ENCODE measurements at regions not wholly inside any gene's neighbourhood (a gene's known extent, or its start where the extent isn't known, plus 50 kb on each side); places are given as distances from the start of the nearest gene placed in this dataset.
"Not testable (repeated sequence)": the region's sequence is repeated elsewhere in the genome, so short reads cannot be mapped to it uniquely, and the experiment has no call there.

- Histone ChIP-seq H3K27ac (no peak overlapping the region), H3K36me3 (replicated peaks) (no peaks in the 10 kb centered on the region), H3K27me3 (replicated peaks) (no peaks in the 10 kb centered on the region), H3K4me3 (ENCODE audit: low read depth, low read length) (no peak overlapping the region)
- in situ Hi-C loops (cut with HindIII; ENCODE audit: low pct_ligation_motif_present, low sequenced_read_pairs) = no loop called here
- DNase-seq = no peak
- TF ChIP-seq CTCF (IDR thresholded peaks at IDR 0.05; ENCODE audit: low read depth, low read length, missing control alignments) = no peak
These were observed 135.1 kb downstream of the SLC25A46 start for GRCh38 chr5:110873773-110874437.

- H3K36me3 ChIP-seq (replicated peaks); in situ Hi-C loops (cut with HindIII; ENCODE audit: low pct_ligation_motif_present, low sequenced_read_pairs); DNase-seq; H3K27me3 ChIP-seq (replicated peaks); H3K4me3 ChIP-seq (ENCODE audit: low read depth, low read length); H3K27ac ChIP-seq: not testable (repeated sequence)
These were observed 136.3 kb downstream of the SLC25A46 start for GRCh38 chr5:110875115-110875514.

- no peak for DNase-seq
- no peaks in the 10 kb centered on the region for H3K27me3 ChIP-seq (replicated peaks)
- in situ Hi-C loops (cut with HindIII; ENCODE audit: low pct_ligation_motif_present, low sequenced_read_pairs) = no loop called here
- H3K4me3 ChIP-seq (ENCODE audit: low read depth, low read length) = no peak overlapping the region
- no peaks in the 10 kb centered on the region for H3K36me3 ChIP-seq (replicated peaks)
- no peak overlapping the region for H3K27ac ChIP-seq
- no peak for TF ChIP-seq CTCF (IDR thresholded peaks at IDR 0.05; ENCODE audit: low read depth, low read length, missing control alignments)
These were observed 139.3 kb downstream of the SLC25A46 start for GRCh38 chr5:110878115-110878514.

- Histone ChIP-seq H3K27me3 (replicated peaks) (no peaks in the 10 kb centered on the region), H3K36me3 (replicated peaks) (no peaks in the 10 kb centered on the region), H3K4me3 (ENCODE audit: low read depth, low read length) (no peak overlapping the region), H3K27ac (no peak overlapping the region)
- TF ChIP-seq CTCF (IDR thresholded peaks at IDR 0.05; ENCODE audit: low read depth, low read length, missing control alignments) = no peak
- in situ Hi-C loops (cut with HindIII; ENCODE audit: low pct_ligation_motif_present, low sequenced_read_pairs) = no loop called here
- no peak for DNase-seq
These were observed 140.9 kb downstream of the SLC25A46 start for GRCh38 chr5:110879675-110880074.

- in situ Hi-C loops (cut with HindIII; ENCODE audit: low pct_ligation_motif_present, low sequenced_read_pairs) = no loop called here
- TF ChIP-seq CTCF (IDR thresholded peaks at IDR 0.05; ENCODE audit: low read depth, low read length, missing control alignments) = no peak
- peak; percentile 79 for DNase-seq
These were observed 141.6 kb downstream of the SLC25A46 start for GRCh38 chr5:110880413-110880812.

GRCh38 chr5:110884005-110884404, 145.2 kb downstream of the SLC25A46 start:
- no peaks in the 10 kb centered on the region for H3K27me3 ChIP-seq (replicated peaks)
- H3K27ac ChIP-seq = no peak overlapping the region
- H3K4me3 ChIP-seq (ENCODE audit: low read depth, low read length) = no peak overlapping the region
- in situ Hi-C loops (cut with HindIII; ENCODE audit: low pct_ligation_motif_present, low sequenced_read_pairs) = no loop called here
- DNase-seq = no peak
- TF ChIP-seq CTCF (IDR thresholded peaks at IDR 0.05; ENCODE audit: low read depth, low read length, missing control alignments) = no peak
- H3K36me3 ChIP-seq (replicated peaks) = no peaks in the 10 kb centered on the region

More at GRCh38 chr5:110880413-110880812, 141.6 kb downstream of the SLC25A46 start:
- H3K4me3 ChIP-seq (ENCODE audit: low read depth, low read length) = no peak overlapping the region
- H3K27ac ChIP-seq = no peak overlapping the region
- H3K36me3 ChIP-seq (replicated peaks) = no peaks in the 10 kb centered on the region
- H3K27me3 ChIP-seq (replicated peaks) = no peaks in the 10 kb centered on the region

GRCh38 chr5:110887170-110887569, 148.4 kb downstream of the SLC25A46 start:
- DNase-seq = not testable (repeated sequence)

GRCh38 chr5:110893854-110894483, 155.2 kb downstream of the SLC25A46 start:
- DNase-seq; in situ Hi-C loops (cut with HindIII; ENCODE audit: low pct_ligation_motif_present, low sequenced_read_pairs); H3K27ac ChIP-seq; H3K4me3 ChIP-seq (ENCODE audit: low read depth, low read length); H3K27me3 ChIP-seq (replicated peaks); H3K36me3 ChIP-seq (replicated peaks): not testable (repeated sequence)

More at GRCh38 chr5:110887170-110887569, 148.4 kb downstream of the SLC25A46 start:
- H3K27ac ChIP-seq; H3K36me3 ChIP-seq (replicated peaks); in situ Hi-C loops (cut with HindIII; ENCODE audit: low pct_ligation_motif_present, low sequenced_read_pairs); H3K27me3 ChIP-seq (replicated peaks); H3K4me3 ChIP-seq (ENCODE audit: low read depth, low read length): not testable (repeated sequence)

All from brain microvascular endothelial cell (primary cell).